CD4-positive, CD25-positive, alpha-beta regulatory T cell (primary cell): ENCODE measurements at regions not wholly inside any gene's neighbourhood (a gene's known extent, or its start where the extent isn't known, plus 50 kb on each side); places are given as distances from the start of the nearest gene placed in this dataset.

ENCODE experiments used
- ATAC-seq, 2 donors: fragments of 150-1000 bp; cut with Tn5 transposase; one replicate each; pipeline ENCODE4 v1.10.0; 2021; ENCODE audit warnings: low read depth in 2 of 2, moderate number of reproducible peaks in 2 of 2, moderate library complexity in 1 of 2
- DNase-seq, 3 donors: peaks; one replicate each; pipeline versions ENCODE4 v3.0.0 to v3.0.0-alpha.2; 2012 to 2022; ENCODE audit warnings: mixed read lengths in 1 of 3
- H3K27ac ChIP-seq: one replicate; pipeline ENCODE4 v1.7.0; 2013; ENCODE audit warnings: mild to moderate bottlenecking, low read length; ENCODE audit not compliant: insufficient read depth, poor library complexity, severe bottlenecking
- H3K27me3 ChIP-seq: one replicate; pipeline ENCODE4 v1.7.0; 2013; ENCODE audit warnings: low read length; ENCODE audit not compliant: control insufficient read depth, insufficient read depth
- H3K36me3 ChIP-seq: one replicate; pipeline ENCODE4 v1.7.0; 2013; ENCODE audit warnings: mild to moderate bottlenecking, low read length, moderate library complexity; ENCODE audit not compliant: control insufficient read depth, insufficient read depth
- H3K4me1 ChIP-seq: 2 replicates; pipeline ENCODE4 v1.7.0; 2013; ENCODE audit warnings: mild to moderate bottlenecking, low read length; ENCODE audit not compliant: insufficient read depth, control insufficient read depth, poor library complexity, severe bottlenecking
- H3K4me3 ChIP-seq: one replicate; pipeline ENCODE4 v1.7.0; 2013; ENCODE audit warnings: low read depth, mild to moderate bottlenecking, low read length, moderate library complexity
- H3K9me3 ChIP-seq, 2 experiments: 1 replicate in 1 of 2; 2 replicates in 1 of 2; pipeline ENCODE4 v1.7.0; 2013; ENCODE audit warnings: low read length in 2 of 2, mild to moderate bottlenecking in 1 of 2, moderate library complexity in 1 of 2; ENCODE audit not compliant: control insufficient read depth in 2 of 2
- H3K27ac Mint-ChIP-seq, 3 donors: one replicate each; pipeline ENCODE4 v1.8.0; 2020 to 2022; ENCODE audit warnings: mild to moderate bottlenecking in 3 of 3, mixed read lengths in 3 of 3, moderate library complexity in 2 of 3
- H3K27me3 Mint-ChIP-seq: one replicate; pipeline ENCODE4 v1.8.0; 2022; ENCODE audit warnings: mild to moderate bottlenecking, mixed read lengths
- H3K36me3 Mint-ChIP-seq: one replicate; pipeline ENCODE4 v1.8.0; 2020; ENCODE audit warnings: mixed read lengths
- H3K4me1 Mint-ChIP-seq, 4 donors: one replicate each; pipeline ENCODE4 v1.8.0; 2020 to 2022; ENCODE audit warnings: mixed read lengths in 4 of 4, mild to moderate bottlenecking in 1 of 4
- H3K4me3 Mint-ChIP-seq, 4 donors: one replicate each; pipeline ENCODE4 v1.8.0; 2020 to 2022; ENCODE audit warnings: mild to moderate bottlenecking in 4 of 4, mixed read lengths in 4 of 4, moderate library complexity in 3 of 4
- H3K9me3 Mint-ChIP-seq, 7 donors: one replicate each; pipeline ENCODE4 v1.8.0; 2020 to 2022; ENCODE audit warnings: mixed read lengths in 7 of 7, mild to moderate bottlenecking in 3 of 7, moderate library complexity in 2 of 7

- Histone ChIP-seq H3K4me3 (no peak overlapping the region), H3K27me3 (no peaks in the 10 kb centered on the region), H3K9me3 (no peaks in the 10 kb centered on the region), H3K36me3 (no peaks in the 10 kb centered on the region), H3K4me1 (no peaks in the 10 kb centered on the region), H3K27ac (no peak overlapping the region)
- DNase-seq (no peak), ATAC-seq (no peak)
- peaks cover 0 to 13% (median 2%) of the 10 kb centered on the region in 7 donors for H3K9me3 Mint-ChIP-seq
- H3K27me3 Mint-ChIP-seq: no peaks in the 10 kb centered on the region
- no peak overlapping the region for H3K27ac Mint-ChIP-seq
- no peaks in the 10 kb centered on the region for H3K4me1 Mint-ChIP-seq
- H3K36me3 Mint-ChIP-seq: no peaks in the 10 kb centered on the region
- no peak overlapping the region for H3K4me3 Mint-ChIP-seq
Observed at GRCh38 chr1:163668472-163668871, 346.7 kb downstream of the NUF2 start.

GRCh38 chr1:163670989-163671757 is 349.4 kb downstream of the NUF2 start:
- Histone ChIP-seq H3K4me3 (no peak overlapping the region), H3K27me3 (no peaks in the 10 kb centered on the region), H3K36me3 (no peaks in the 10 kb centered on the region), H3K9me3 (no peaks in the 10 kb centered on the region), H3K4me1 (no peaks in the 10 kb centered on the region), H3K27ac (no peak overlapping the region)
- no peaks in the 10 kb centered on the region for H3K4me1 Mint-ChIP-seq
- H3K36me3 Mint-ChIP-seq: no peaks in the 10 kb centered on the region
- no peaks in the 10 kb centered on the region for H3K27me3 Mint-ChIP-seq
- ATAC-seq (no peak), DNase-seq (no peak)
- H3K4me3 Mint-ChIP-seq: no peak overlapping the region
- H3K9me3 Mint-ChIP-seq: peaks cover 1 to 13% (median 5%) of the 10 kb centered on the region in 7 donors
- no peak overlapping the region for H3K27ac Mint-ChIP-seq

DNA sequence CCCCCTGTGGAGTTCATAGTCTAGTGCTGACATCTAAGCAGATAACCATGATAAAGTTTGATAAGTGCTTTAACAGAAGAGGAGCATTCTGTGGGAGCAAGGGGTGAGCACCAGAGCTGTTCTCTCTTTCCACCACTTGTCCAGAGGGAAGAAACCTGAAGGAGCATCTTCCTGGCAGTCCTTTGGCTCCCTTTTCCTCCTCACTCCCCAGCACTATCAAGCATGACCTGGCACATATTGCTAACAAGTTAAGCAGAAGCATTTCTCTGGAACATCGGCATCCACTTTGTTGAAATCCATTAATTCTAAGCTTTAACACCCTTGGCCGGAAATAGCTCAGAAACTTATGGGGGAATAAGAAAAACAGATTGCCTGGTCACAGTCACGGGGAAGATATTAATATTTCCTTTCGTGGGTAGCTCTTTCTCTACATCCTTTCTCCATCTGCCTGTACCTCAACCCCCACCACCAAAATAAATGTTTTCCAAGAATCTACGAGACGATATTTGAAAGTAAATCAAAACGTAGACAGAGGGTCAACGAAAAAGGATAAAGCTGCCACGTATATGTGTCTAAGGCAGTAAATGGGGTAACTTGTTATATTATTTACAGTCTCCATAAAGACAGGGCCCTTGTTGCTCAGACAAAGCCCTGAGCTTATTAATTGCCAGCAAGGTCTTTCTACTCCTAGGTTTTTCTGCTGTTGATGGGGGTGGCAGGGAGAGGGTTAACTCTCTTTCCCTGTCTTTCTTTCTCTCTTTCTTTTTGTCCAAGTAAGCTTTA is 351.4 kb downstream of the NUF2 start:
- Histone ChIP-seq H3K4me1 (no peaks in the 10 kb centered on the region), H3K27me3 (no peaks in the 10 kb centered on the region), H3K9me3 (no peaks in the 10 kb centered on the region), H3K4me3 (no peak overlapping the region), H3K27ac (no peak overlapping the region), H3K36me3 (no peaks in the 10 kb centered on the region)
- Mint-ChIP-seq H3K4me3 (no peak overlapping the region), H3K4me1 (no peaks in the 10 kb centered on the region), H3K27me3 (no peaks in the 10 kb centered on the region), H3K36me3 (no peaks in the 10 kb centered on the region), H3K27ac (no peak overlapping the region), H3K9me3 (peaks cover 1 to 13% (median 5%) of the 10 kb centered on the region in 7 donors)
- ATAC-seq: no peak
- DNase-seq: no peak

- no peak for ATAC-seq
- H3K4me1 Mint-ChIP-seq: peaks cover 0 to 1% (median 0%) of the 10 kb centered on the region in 4 donors
- H3K27ac Mint-ChIP-seq: no peak overlapping the region
- DNase-seq: no peak
- H3K4me3 Mint-ChIP-seq: no peak overlapping the region
- H3K4me1 ChIP-seq: no peaks in the 10 kb centered on the region
- H3K27me3 Mint-ChIP-seq: no peaks in the 10 kb centered on the region
- no peaks in the 10 kb centered on the region for H3K27me3 ChIP-seq
- no peaks in the 10 kb centered on the region for H3K36me3 Mint-ChIP-seq
- H3K27ac ChIP-seq: no peak overlapping the region
- H3K9me3 Mint-ChIP-seq: peaks cover 1 to 13% (median 3%) of the 10 kb centered on the region in 7 donors
- H3K4me3 ChIP-seq: no peak overlapping the region
- H3K9me3 ChIP-seq: no peaks in the 10 kb centered on the region
- no peaks in the 10 kb centered on the region for H3K36me3 ChIP-seq
Observed at GRCh38 chr1:163673759-163674151, 352.0 kb downstream of the NUF2 start.

- no peaks in the 10 kb centered on the region for H3K9me3 ChIP-seq
- DNase-seq (no peak), ATAC-seq (no peak)
- H3K36me3 ChIP-seq: no peaks in the 10 kb centered on the region
- no peak overlapping the region for H3K27ac Mint-ChIP-seq
- H3K4me3 Mint-ChIP-seq: no peak overlapping the region
- H3K27ac ChIP-seq: no peak overlapping the region
- peaks cover 0 to 13% (median 5%) of the 10 kb centered on the region in 7 donors for H3K9me3 Mint-ChIP-seq
- no peaks in the 10 kb centered on the region for H3K4me1 ChIP-seq
- no peak overlapping the region for H3K4me3 ChIP-seq
- H3K36me3 Mint-ChIP-seq: no peaks in the 10 kb centered on the region
- H3K4me1 Mint-ChIP-seq: peaks cover 0 to 6% (median 0%) of the 10 kb centered on the region in 4 donors
- H3K27me3 Mint-ChIP-seq: no peaks in the 10 kb centered on the region
- H3K27me3 ChIP-seq: no peaks in the 10 kb centered on the region
Observed at GRCh38 chr1:163674236-163674635, 352.5 kb downstream of the NUF2 start.

DNA sequence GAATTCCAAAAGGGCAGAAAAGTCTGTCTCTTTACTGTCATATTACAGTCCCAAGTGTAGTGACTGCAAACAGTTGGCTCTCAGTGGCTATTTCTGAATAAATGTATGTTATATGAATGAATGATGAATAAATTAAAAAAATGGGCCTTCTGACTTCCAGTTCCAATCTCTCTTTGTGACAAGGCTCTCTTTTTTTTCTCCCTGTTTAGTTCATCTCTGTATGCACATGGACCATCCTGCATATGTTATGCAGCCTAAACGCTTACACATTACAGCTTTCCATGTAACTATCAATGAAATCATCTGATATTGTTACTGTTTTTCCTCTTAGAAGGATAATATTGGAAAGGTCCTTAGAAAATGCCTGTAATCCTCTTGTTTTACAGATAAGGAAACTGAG is 363.0 kb downstream of the NUF2 start:
- H3K9me3 Mint-ChIP-seq: peaks cover 3 to 15% (median 7%) of the 10 kb centered on the region in 7 donors
- Histone ChIP-seq H3K4me3 (no peak overlapping the region), H3K36me3 (no peaks in the 10 kb centered on the region), H3K4me1 (no peaks in the 10 kb centered on the region), H3K27ac (no peak overlapping the region), H3K27me3 (no peaks in the 10 kb centered on the region), H3K9me3 (no peaks in the 10 kb centered on the region)
- DNase-seq (no peak), ATAC-seq (no peak)
- H3K27me3 Mint-ChIP-seq: no peaks in the 10 kb centered on the region
- no peak overlapping the region for H3K4me3 Mint-ChIP-seq
- H3K27ac Mint-ChIP-seq: no peak overlapping the region
- no peaks in the 10 kb centered on the region for H3K36me3 Mint-ChIP-seq
- peaks cover 0 to 4% (median 0%) of the 10 kb centered on the region in 4 donors for H3K4me1 Mint-ChIP-seq

DNA sequence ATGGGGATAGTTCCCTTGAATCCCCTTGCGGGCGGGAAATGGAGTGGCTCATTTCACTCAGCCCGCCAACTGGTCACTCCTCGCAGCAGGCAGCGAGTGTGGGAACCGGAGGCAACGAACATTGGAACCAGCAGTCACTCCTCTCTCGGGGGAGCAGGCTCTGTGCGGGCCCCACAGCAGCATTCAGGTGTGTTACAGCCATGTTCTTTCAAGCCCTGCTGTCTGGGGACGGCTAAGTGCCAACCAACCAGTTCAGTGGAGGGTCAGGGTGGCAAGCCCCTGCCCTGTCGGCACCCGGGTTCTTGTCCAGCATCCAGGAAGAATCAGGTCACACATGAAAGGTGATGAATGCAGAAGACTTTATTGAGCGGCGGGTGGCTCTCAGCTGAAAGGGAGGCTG is 370.5 kb downstream of the NUF2 start:
- no peak overlapping the region for H3K4me3 Mint-ChIP-seq
- no peak overlapping the region for H3K27ac Mint-ChIP-seq

More for the DNA sequence above, 370.5 kb downstream of the NUF2 start:
- no peaks in the 10 kb centered on the region for H3K4me1 ChIP-seq
- no peaks in the 10 kb centered on the region for H3K9me3 ChIP-seq
- H3K27me3 Mint-ChIP-seq: no peaks in the 10 kb centered on the region
- H3K27me3 ChIP-seq: no peaks in the 10 kb centered on the region
- H3K27ac ChIP-seq: no peak overlapping the region
- no peaks in the 10 kb centered on the region for H3K36me3 ChIP-seq
- no peaks in the 10 kb centered on the region for H3K4me1 Mint-ChIP-seq
- ATAC-seq (no peak), DNase-seq (no peak)
- no peaks in the 10 kb centered on the region for H3K36me3 Mint-ChIP-seq
- H3K4me3 ChIP-seq: no peak overlapping the region
- peaks cover 0 to 7% (median 4%) of the 10 kb centered on the region in 7 donors for H3K9me3 Mint-ChIP-seq
